ENCODE measurements at regions not wholly inside any gene's neighbourhood (a gene's known extent, or its start where the extent isn't known, plus 50 kb on each side); places are given as distances from the start of the nearest gene placed in this dataset.
A peak's percentile ranks its signal among the peaks of the same experiment; 100 is the strongest.

- TF ChIP-seq RFX5 (IDR thresholded peaks at IDR 0.05; ENCODE audit: low read length) = no peak
Measured at GRCh38 chr3:107450254-107450893, 72.4 kb upstream of the BBX start (continued).

- Histone ChIP-seq H3K79me2 (ENCODE audit: insufficient read depth) (no peaks in the 10 kb centered on the region; the same call in 1 of the 2 replicates), H3K9me2 (no peaks in the 10 kb centered on the region), H3K9me3 (no peaks in the 10 kb centered on the region), H3K4me1 (ENCODE audit: control insufficient read depth in 1 of 2, insufficient read depth in 2 of 2, low read depth in 1 of 2, low read length in 1 of 2) (no peaks in the 10 kb centered on the region), H3K27me3 (ENCODE audit: insufficient read depth) (no peaks in the 10 kb centered on the region), H3F3A (replicated peaks; ENCODE audit: insufficient read depth) (peaks cover 3% of the 10 kb centered on the region), H3K4me2 (no peak overlapping the region), H2AFZ (ENCODE audit: low read depth) (peak overlapping the region; percentile 13; the same call in 1 of the 2 replicates), H4K20me1 (ENCODE audit: insufficient read depth) (no peaks in the 10 kb centered on the region), H3K27ac (ENCODE audit: low read depth in 2 of 2, low read length in 1 of 2) (peak overlapping the region in 1 of 2 experiments; percentile 28; a peak in 1 of 4 replicates), H3K4me3 (ENCODE audit: low read depth in 2 of 2, low read length in 1 of 2) (no peak overlapping the region), H3K36me3 (replicated peaks in 1 of 2; ENCODE audit: control insufficient read depth in 1 of 2, insufficient read depth in 2 of 2, low read length in 1 of 2) (no peaks in the 10 kb centered on the region), H3K9ac (no peak overlapping the region)
- ChIA-PET CTCF (no interaction called here), POLR2A (no interaction called here)
- WGBS (ENCODE audit: low lambda C conversion rate) = 31% methylated on average over 2 of the region's 2 CpGs
- DNase-seq = no peak
- peak; percentile 66; the same call in 1 of the 2 replicates for TF ChIP-seq FOSL2 (IDR thresholded peaks at IDR 0.05; ENCODE audit: borderline replicate concordance, low read depth)
- TF ChIP-seq RXRA (IDR thresholded peaks at IDR 0.05; ENCODE audit: borderline replicate concordance, low read depth) = no peak
- TF ChIP-seq PBX3 (IDR thresholded peaks at IDR 0.05) = no peak
- peak; percentile 40; the same call in 1 of the 2 replicates for TF ChIP-seq JUND (IDR thresholded peaks at IDR 0.05)
- TF ChIP-seq ZBTB33 (IDR thresholded peaks at IDR 0.05; ENCODE audit: borderline replicate concordance, low read depth) = no peak
- no peak for TF ChIP-seq MEF2A (IDR thresholded peaks at IDR 0.05; ENCODE audit: borderline replicate concordance, low read depth)
Measured at GRCh38 chr3:107452436-107452835, 70.3 kb upstream of the BBX start.

- CTCF ChIA-PET = interaction anchor here (1.0 kb wide), 1 partner anchor 33 kb away, joined by 3 read pairs; no protein-coding TSS in a partner anchor
- POLR2A ChIA-PET = no interaction called here
Measured at GRCh38 chr3:107453504-107453903, 69.3 kb upstream of the BBX start.

More at GRCh38 chr3:107453504-107453903, 69.3 kb upstream of the BBX start:
- peaks cover 3% of the 10 kb centered on the region for H3F3A ChIP-seq (replicated peaks; ENCODE audit: insufficient read depth)
- no peaks in the 10 kb centered on the region for H3K4me1 ChIP-seq (ENCODE audit: control insufficient read depth in 1 of 2, insufficient read depth in 2 of 2, low read depth in 1 of 2, low read length in 1 of 2)
- TF ChIP-seq RFX5 (IDR thresholded peaks at IDR 0.05; ENCODE audit: low read length) = no peak
- TF ChIP-seq MXI1 (IDR thresholded peaks at IDR 0.05; ENCODE audit: low read depth, low read length) = no peak
- TF ChIP-seq EP300 (IDR thresholded peaks at IDR 0.05; ENCODE audit: borderline replicate concordance in 1 of 2, low read depth in 1 of 2, low read length in 1 of 2) = no peak
- no peak for TF ChIP-seq SIN3A (IDR thresholded peaks at IDR 0.05; ENCODE audit: borderline replicate concordance, low read depth, low read length)
- TF ChIP-seq REST (IDR thresholded peaks at IDR 0.05; ENCODE audit: low read depth, low read length) = no peak
- TF ChIP-seq MAX (IDR thresholded peaks at IDR 0.05; ENCODE audit: low read depth) = no peak
- TF ChIP-seq CTCF (IDR thresholded peaks at IDR 0.05) = no peak
- no peak for TF ChIP-seq ELF1 (IDR thresholded peaks at IDR 0.05)
- no peak for TF ChIP-seq RXRA (IDR thresholded peaks at IDR 0.05; ENCODE audit: borderline replicate concordance, low read depth)
- TF ChIP-seq TEAD4 (IDR thresholded peaks at IDR 0.05; ENCODE audit: borderline replicate concordance, insufficient read depth) = no peak
- no peak for TF ChIP-seq RAD21 (IDR thresholded peaks at IDR 0.05; ENCODE audit: low read length)
- no peak for TF ChIP-seq FOXJ3 (CRISPR knock-in tag; IDR thresholded peaks at IDR 0.05)
- no peaks in the 10 kb centered on the region; the same call in 1 of the 2 replicates for H3K79me2 ChIP-seq (ENCODE audit: insufficient read depth)
- WGBS (ENCODE audit: low lambda C conversion rate) = 95% methylated on average over 2 of the region's 2 CpGs
- H3K36me3 ChIP-seq (replicated peaks in 1 of 2; ENCODE audit: control insufficient read depth in 1 of 2, insufficient read depth in 2 of 2, low read length in 1 of 2) = no peaks in the 10 kb centered on the region
- H3K4me3 ChIP-seq (ENCODE audit: low read depth in 2 of 2, low read length in 1 of 2) = no peak overlapping the region
- no peaks in the 10 kb centered on the region for H3K9me2 ChIP-seq
- no peak for DNase-seq
- no peak overlapping the region for H3K4me2 ChIP-seq
- H3K27me3 ChIP-seq (ENCODE audit: insufficient read depth) = no peaks in the 10 kb centered on the region
- H3K9me3 ChIP-seq = no peaks in the 10 kb centered on the region
- H3K9ac ChIP-seq = no peak overlapping the region
- H2AFZ ChIP-seq (ENCODE audit: low read depth) = no peak overlapping the region
- H3K27ac ChIP-seq (ENCODE audit: low read depth in 2 of 2, low read length in 1 of 2) = no peak overlapping the region
- no peaks in the 10 kb centered on the region for H4K20me1 ChIP-seq (ENCODE audit: insufficient read depth)

Measured in SK-N-SH (cell line).